Endodermal cell (in vitro differentiated cells): ENCODE measurements at regions not wholly inside any gene's neighbourhood (a gene's known extent, or its start where the extent isn't known, plus 50 kb on each side); places are given as distances from the start of the nearest gene placed in this dataset.

ENCODE experiments used
- DNase-seq: peaks from one replicate; pipeline ENCODE4 v3.0.0-alpha.2; 2017
- H3K27ac ChIP-seq: 2 replicates; pipeline ENCODE4 v1.5.1; 2013; ENCODE audit warnings: mild to moderate bottlenecking, low read depth, low read length, moderate library complexity
- H3K27me3 ChIP-seq: 2 replicates; pipeline ENCODE4 v1.6.1; 2013; ENCODE audit warnings: mild to moderate bottlenecking, low read length, moderate library complexity; ENCODE audit not compliant: insufficient read depth, control insufficient read depth, poor library complexity, severe bottlenecking
- H3K36me3 ChIP-seq: 2 replicates; pipeline ENCODE4 v1.7.0; 2013; ENCODE audit warnings: mild to moderate bottlenecking, low read length, moderate library complexity; ENCODE audit not compliant: control insufficient read depth, insufficient read depth
- H3K4me1 ChIP-seq: one replicate; pipeline ENCODE4 v1.7.0; 2013; ENCODE audit warnings: low read length; ENCODE audit not compliant: control insufficient read depth, insufficient read depth
- H3K4me3 ChIP-seq: 2 replicates; pipeline ENCODE4 v1.5.1; 2013; ENCODE audit warnings: mild to moderate bottlenecking, low read length, moderate library complexity
- H3K9ac ChIP-seq: 2 replicates; pipeline ENCODE4 v1.6.1; 2013; ENCODE audit warnings: mild to moderate bottlenecking, low read length, moderate library complexity; ENCODE audit not compliant: poor library complexity, severe bottlenecking; ENCODE audit errors: extremely low read depth
- H3K9me3 ChIP-seq: 2 replicates; pipeline ENCODE4 v1.6.1; 2013; ENCODE audit warnings: mild to moderate bottlenecking, low read length, moderate library complexity; ENCODE audit not compliant: control insufficient read depth
- H3K27ac Mint-ChIP-seq: 2 replicates; pipeline ENCODE4 v1.8.0; 2020; ENCODE audit warnings: mixed read lengths
- H3K27me3 Mint-ChIP-seq: 2 replicates; pipeline ENCODE4 v1.8.0; 2021; ENCODE audit warnings: mild to moderate bottlenecking, mixed read lengths; ENCODE audit not compliant: insufficient read depth
- H3K36me3 Mint-ChIP-seq: 2 replicates; pipeline ENCODE4 v1.8.0; 2020; ENCODE audit warnings: low read depth, mixed read lengths
- H3K4me1 Mint-ChIP-seq: 2 replicates; pipeline ENCODE4 v1.8.0; 2020; ENCODE audit warnings: mixed read lengths
- H3K4me3 Mint-ChIP-seq: 2 replicates; pipeline ENCODE4 v1.8.0; 2020; ENCODE audit warnings: mild to moderate bottlenecking, moderate library complexity, mixed read lengths
- H3K9me3 Mint-ChIP-seq: 2 replicates; pipeline ENCODE4 v1.8.0; 2020; ENCODE audit warnings: mild to moderate bottlenecking, mixed read lengths
- CTCF ChIP-seq: fragments of 200-600 bp; sonication (generic); conservative IDR thresholded peaks from 2 replicates; pipeline ENCODE4 v1.5.0; 2021; ENCODE audit warnings: antibody characterized with exemption, mild to moderate bottlenecking
- WGBS, 2 experiments: methylation state at CpG; one replicate each; pipeline versions ENCODE4 v1.1.5 to v1.1.7; 2013; ENCODE audit warnings: missing lambda C conversion rate in 2 of 2, mixed read lengths in 1 of 2; ENCODE audit not compliant: insufficient coverage in 1 of 2, insufficient read length in 1 of 2; 5-methylcytosine and 5-hydroxymethylcytosine counted together

GRCh38 chr15:98144388-98144787 is 183.9 kb downstream of the ARRDC4 start:
- no peak overlapping the region for H3K9ac ChIP-seq
- no peaks in the 10 kb centered on the region for H3K27me3 ChIP-seq
- no peak overlapping the region for H3K27ac ChIP-seq
- no peaks in the 10 kb centered on the region for H3K4me1 Mint-ChIP-seq
- no peaks in the 10 kb centered on the region for H3K27me3 Mint-ChIP-seq
- no peaks in the 10 kb centered on the region for H3K4me1 ChIP-seq
- H3K4me3 ChIP-seq = no peak overlapping the region
- H3K9me3 ChIP-seq = no peaks in the 10 kb centered on the region
- TF ChIP-seq CTCF = no peak
- no peaks in the 10 kb centered on the region for H3K36me3 ChIP-seq
- H3K9me3 Mint-ChIP-seq = no peaks in the 10 kb centered on the region
- WGBS, 2 experiments = 89% methylated on average over 2 of the region's 2 CpGs; no CpG with 5 or more reads in 1 of the 2 experiments
- H3K4me3 Mint-ChIP-seq = no peak overlapping the region
- DNase-seq = no peak
- H3K27ac Mint-ChIP-seq = no peak overlapping the region
- no peaks in the 10 kb centered on the region for H3K36me3 Mint-ChIP-seq

- H3K9me3 Mint-ChIP-seq = no peaks in the 10 kb centered on the region
- H3K36me3 ChIP-seq = no peaks in the 10 kb centered on the region
- H3K27ac ChIP-seq = no peak overlapping the region
- TF ChIP-seq CTCF = no peak
- H3K27me3 ChIP-seq = no peaks in the 10 kb centered on the region
- no peak overlapping the region for H3K4me3 ChIP-seq
- H3K27ac Mint-ChIP-seq = no peak overlapping the region
- no peaks in the 10 kb centered on the region for H3K4me1 Mint-ChIP-seq
- H3K9me3 ChIP-seq = no peaks in the 10 kb centered on the region
- no peaks in the 10 kb centered on the region for H3K27me3 Mint-ChIP-seq
- H3K36me3 Mint-ChIP-seq = no peaks in the 10 kb centered on the region
- DNase-seq = no peak
- H3K4me1 ChIP-seq = no peaks in the 10 kb centered on the region
- 92 to 97% methylated on average over 16 to 17 of the region's 17 CpGs for WGBS, 2 experiments
- H3K9ac ChIP-seq = no peak overlapping the region
- H3K4me3 Mint-ChIP-seq = no peak overlapping the region
Measured at GRCh38 chr15:98146031-98146820, 185.7 kb downstream of the ARRDC4 start.

- H3K9me3 ChIP-seq = no peaks in the 10 kb centered on the region
- Mint-ChIP-seq H3K4me1 (no peaks in the 10 kb centered on the region), H3K36me3 (no peaks in the 10 kb centered on the region), H3K4me3 (no peak overlapping the region), H3K27me3 (no peaks in the 10 kb centered on the region), H3K27ac (no peak overlapping the region), H3K9me3 (no peaks in the 10 kb centered on the region)
- H3K4me3 ChIP-seq = no peak overlapping the region
- DNase-seq = no peak
- H3K36me3 ChIP-seq = no peaks in the 10 kb centered on the region
- TF ChIP-seq CTCF = no peak
- no peaks in the 10 kb centered on the region for H3K27me3 ChIP-seq
- H3K4me1 ChIP-seq = no peaks in the 10 kb centered on the region
- no peak overlapping the region for H3K9ac ChIP-seq
- 82 to 85% methylated on average over 4 to 5 of the region's 5 CpGs for WGBS, 2 experiments
- H3K27ac ChIP-seq = no peak overlapping the region
Measured at GRCh38 chr15:98147415-98147814, 186.9 kb downstream of the ARRDC4 start.
